Fibroblast of skin of right quadriceps (primary cell): ENCODE measurements at regions not wholly inside any gene's neighbourhood (a gene's known extent, or its start where the extent isn't known, plus 50 kb on each side); places are given as distances from the start of the nearest gene placed in this dataset.

Source experiments
- DNase-seq: peaks from one replicate; pipeline ENCODE4 v3.0.0-alpha.2; 2013

GRCh38 chr4:11546391-11547175 lies 117.9 kb upstream of the HS3ST1 start:
- no peak for DNase-seq

- no peak for DNase-seq
These were observed 117.0 kb upstream of the HS3ST1 start for GRCh38 chr4:11545651-11546050.

- DNase-seq = no peak
These were observed 115.5 kb upstream of the HS3ST1 start for GRCh38 chr4:11544211-11544610.

GRCh38 chr4:11543706-11544105 lies 115.0 kb upstream of the HS3ST1 start:
- DNase-seq = no peak

GRCh38 chr4:11542952-11543351 lies 114.3 kb upstream of the HS3ST1 start:
- DNase-seq = no peak

GRCh38 chr4:11537846-11538245 lies 109.2 kb upstream of the HS3ST1 start:
- no peak for DNase-seq

GRCh38 chr4:11535333-11535732 lies 106.6 kb upstream of the HS3ST1 start:
- DNase-seq = no peak

- no peak for DNase-seq
These were observed 106.1 kb upstream of the HS3ST1 start for GRCh38 chr4:11534623-11535302.

GRCh38 chr4:11532138-11532537 lies 103.4 kb upstream of the HS3ST1 start:
- DNase-seq = no peak

- no peak for DNase-seq
These were observed 101.0 kb upstream of the HS3ST1 start for GRCh38 chr4:11529625-11530201.

GRCh38 chr4:11525085-11525484 lies 96.4 kb upstream of the HS3ST1 start:
- DNase-seq = no peak

GRCh38 chr4:11518754-11519153 lies 90.1 kb upstream of the HS3ST1 start:
- no peak for DNase-seq

- no peak for DNase-seq
These were observed 86.2 kb upstream of the HS3ST1 start for GRCh38 chr4:11514779-11515419.

- no peak for DNase-seq
These were observed 85.3 kb upstream of the HS3ST1 start for GRCh38 chr4:11514003-11514402.

- DNase-seq = no peak
These were observed 84.2 kb upstream of the HS3ST1 start for GRCh38 chr4:11512871-11513270.

- DNase-seq = no peak
These were observed 82.6 kb upstream of the HS3ST1 start for GRCh38 chr4:11511321-11511720.

- no peak for DNase-seq
These were observed 79.2 kb upstream of the HS3ST1 start for GRCh38 chr4:11507920-11508319.

GRCh38 chr4:11506194-11506593 lies 77.5 kb upstream of the HS3ST1 start:
- no peak for DNase-seq

GRCh38 chr4:11505221-11505971 lies 76.7 kb upstream of the HS3ST1 start:
- DNase-seq = no peak

GRCh38 chr4:11503166-11503565 lies 74.5 kb upstream of the HS3ST1 start:
- DNase-seq = no peak

GRCh38 chr4:11497972-11498371 lies 69.3 kb upstream of the HS3ST1 start:
- no peak for DNase-seq

- no peak for DNase-seq
These were observed 68.6 kb upstream of the HS3ST1 start for GRCh38 chr4:11497212-11497806.
